HL-60 (cell line): ENCODE measurements at regions not wholly inside any gene's neighbourhood (a gene's known extent, or its start where the extent isn't known, plus 50 kb on each side); places are given as distances from the start of the nearest gene placed in this dataset.

Experiments
- TF ChIP-seq, protein P1 (sequence below): IDR thresholded peaks from one replicate; pipeline ENCODE4 v1.5.1; 2011; ENCODE audit warnings: low read length, control low read depth, inconsistent platforms; ENCODE audit not compliant: insufficient read depth
- TF ChIP-seq, protein P2 (sequence below): IDR thresholded peaks from 2 replicates; pipeline ENCODE4 v1.6.1; 2012; ENCODE audit warnings: low read depth; ENCODE audit not compliant: insufficient replicate concordance

DNA sequence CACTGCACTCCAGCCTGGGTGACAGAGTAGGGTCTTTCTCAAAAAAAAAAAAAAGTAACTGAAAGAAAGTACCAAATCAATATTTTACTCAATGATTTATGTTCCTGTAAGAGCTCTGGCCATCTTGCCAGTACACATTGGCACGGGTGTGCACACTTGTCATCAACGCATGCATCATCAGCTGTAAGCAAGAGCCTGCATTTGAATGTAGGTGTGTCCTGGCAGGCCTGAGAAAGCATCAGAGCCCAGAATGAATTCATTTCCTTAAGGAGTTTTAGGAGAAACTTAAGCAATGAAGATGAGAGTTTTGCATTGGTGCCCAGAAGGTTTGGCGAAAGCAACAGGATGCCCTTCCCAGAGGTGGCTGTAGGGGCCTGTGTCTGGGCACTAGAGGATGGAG lies 88.5 kb upstream of the FZD10 start:
- TF ChIP-seq, protein P1, sequence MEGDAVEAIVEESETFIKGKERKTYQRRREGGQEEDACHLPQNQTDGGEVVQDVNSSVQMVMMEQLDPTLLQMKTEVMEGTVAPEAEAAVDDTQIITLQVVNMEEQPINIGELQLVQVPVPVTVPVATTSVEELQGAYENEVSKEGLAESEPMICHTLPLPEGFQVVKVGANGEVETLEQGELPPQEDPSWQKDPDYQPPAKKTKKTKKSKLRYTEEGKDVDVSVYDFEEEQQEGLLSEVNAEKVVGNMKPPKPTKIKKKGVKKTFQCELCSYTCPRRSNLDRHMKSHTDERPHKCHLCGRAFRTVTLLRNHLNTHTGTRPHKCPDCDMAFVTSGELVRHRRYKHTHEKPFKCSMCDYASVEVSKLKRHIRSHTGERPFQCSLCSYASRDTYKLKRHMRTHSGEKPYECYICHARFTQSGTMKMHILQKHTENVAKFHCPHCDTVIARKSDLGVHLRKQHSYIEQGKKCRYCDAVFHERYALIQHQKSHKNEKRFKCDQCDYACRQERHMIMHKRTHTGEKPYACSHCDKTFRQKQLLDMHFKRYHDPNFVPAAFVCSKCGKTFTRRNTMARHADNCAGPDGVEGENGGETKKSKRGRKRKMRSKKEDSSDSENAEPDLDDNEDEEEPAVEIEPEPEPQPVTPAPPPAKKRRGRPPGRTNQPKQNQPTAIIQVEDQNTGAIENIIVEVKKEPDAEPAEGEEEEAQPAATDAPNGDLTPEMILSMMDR, result no peak
- TF ChIP-seq, protein P2, sequence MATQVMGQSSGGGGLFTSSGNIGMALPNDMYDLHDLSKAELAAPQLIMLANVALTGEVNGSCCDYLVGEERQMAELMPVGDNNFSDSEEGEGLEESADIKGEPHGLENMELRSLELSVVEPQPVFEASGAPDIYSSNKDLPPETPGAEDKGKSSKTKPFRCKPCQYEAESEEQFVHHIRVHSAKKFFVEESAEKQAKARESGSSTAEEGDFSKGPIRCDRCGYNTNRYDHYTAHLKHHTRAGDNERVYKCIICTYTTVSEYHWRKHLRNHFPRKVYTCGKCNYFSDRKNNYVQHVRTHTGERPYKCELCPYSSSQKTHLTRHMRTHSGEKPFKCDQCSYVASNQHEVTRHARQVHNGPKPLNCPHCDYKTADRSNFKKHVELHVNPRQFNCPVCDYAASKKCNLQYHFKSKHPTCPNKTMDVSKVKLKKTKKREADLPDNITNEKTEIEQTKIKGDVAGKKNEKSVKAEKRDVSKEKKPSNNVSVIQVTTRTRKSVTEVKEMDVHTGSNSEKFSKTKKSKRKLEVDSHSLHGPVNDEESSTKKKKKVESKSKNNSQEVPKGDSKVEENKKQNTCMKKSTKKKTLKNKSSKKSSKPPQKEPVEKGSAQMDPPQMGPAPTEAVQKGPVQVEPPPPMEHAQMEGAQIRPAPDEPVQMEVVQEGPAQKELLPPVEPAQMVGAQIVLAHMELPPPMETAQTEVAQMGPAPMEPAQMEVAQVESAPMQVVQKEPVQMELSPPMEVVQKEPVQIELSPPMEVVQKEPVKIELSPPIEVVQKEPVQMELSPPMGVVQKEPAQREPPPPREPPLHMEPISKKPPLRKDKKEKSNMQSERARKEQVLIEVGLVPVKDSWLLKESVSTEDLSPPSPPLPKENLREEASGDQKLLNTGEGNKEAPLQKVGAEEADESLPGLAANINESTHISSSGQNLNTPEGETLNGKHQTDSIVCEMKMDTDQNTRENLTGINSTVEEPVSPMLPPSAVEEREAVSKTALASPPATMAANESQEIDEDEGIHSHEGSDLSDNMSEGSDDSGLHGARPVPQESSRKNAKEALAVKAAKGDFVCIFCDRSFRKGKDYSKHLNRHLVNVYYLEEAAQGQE, result no peak
